H9 (cell line): ENCODE measurements at regions not wholly inside any gene's neighbourhood (a gene's known extent, or its start where the extent isn't known, plus 50 kb on each side); places are given as distances from the start of the nearest gene placed in this dataset.

Experiments used
- DNase-seq: peaks from one replicate; pipeline ENCODE4 v3.0.0-alpha.2; 2017
- H2AFZ ChIP-seq: one replicate; pipeline ENCODE4 v1.6.1; 2013; ENCODE audit warnings: mild to moderate bottlenecking, low read length, control low read depth, moderate library complexity
- H2AK5ac ChIP-seq: 2 replicates; pipeline ENCODE4 v1.6.1; 2013; ENCODE audit warnings: low read length, control low read depth, mixed read lengths; ENCODE audit not compliant: insufficient read length
- H2BK120ac ChIP-seq: one replicate; pipeline ENCODE4 v1.6.1; 2013; ENCODE audit warnings: low read depth, mild to moderate bottlenecking, low read length, control low read depth, inconsistent platforms; ENCODE audit not compliant: poor library complexity, severe bottlenecking
- H2BK12ac ChIP-seq: 2 replicates; pipeline ENCODE4 v1.6.1; 2013; ENCODE audit warnings: low read length, control low read depth, mixed read lengths, low read depth; ENCODE audit not compliant: insufficient read length
- H2BK15ac ChIP-seq: 2 replicates; pipeline ENCODE4 v1.6.1; 2013; ENCODE audit warnings: low read depth, low read length, control low read depth
- H2BK20ac ChIP-seq: one replicate; pipeline ENCODE4 v1.6.1; 2013; ENCODE audit warnings: low read depth, mild to moderate bottlenecking, low read length, control low read depth, inconsistent platforms; ENCODE audit not compliant: poor library complexity, severe bottlenecking
- H2BK5ac ChIP-seq: 2 replicates; pipeline ENCODE4 v1.6.1; 2013; ENCODE audit warnings: low read length, control low read depth, mixed read lengths; ENCODE audit not compliant: insufficient read length
- H3K14ac ChIP-seq: 2 replicates; pipeline ENCODE4 v1.6.1; 2013; ENCODE audit warnings: low read length, control low read depth; ENCODE audit not compliant: insufficient read depth
- H3K18ac ChIP-seq: 2 replicates; pipeline ENCODE4 v1.6.1; 2013; ENCODE audit warnings: low read depth, mild to moderate bottlenecking, mixed read lengths, low read length, control low read depth; ENCODE audit not compliant: insufficient read length
- H3K23ac ChIP-seq: 2 replicates; pipeline ENCODE4 v1.6.1; 2013; ENCODE audit warnings: low read length, control low read depth, mixed read lengths, low read depth; ENCODE audit not compliant: insufficient read length
- H3K23me2 ChIP-seq: 2 replicates; pipeline ENCODE4 v1.6.1; 2013; ENCODE audit warnings: low read depth, mild to moderate bottlenecking, mixed read lengths, low read length, control low read depth; ENCODE audit not compliant: insufficient read length, poor library complexity, severe bottlenecking
- H3K27ac ChIP-seq: 2 replicates; pipeline ENCODE4 v1.5.1; 2013; ENCODE audit warnings: low read length, control low read depth, mixed read lengths, low read depth; ENCODE audit not compliant: insufficient read length
- H3K27me3 ChIP-seq: 2 replicates; pipeline ENCODE4 v1.6.1; 2013; ENCODE audit warnings: low read length, control low read depth, inconsistent platforms; ENCODE audit not compliant: insufficient read depth
- H3K4ac ChIP-seq: 2 replicates; pipeline ENCODE4 v1.6.1; 2013; ENCODE audit warnings: low read depth, mild to moderate bottlenecking, control low read depth, inconsistent platforms, low read length, moderate library complexity
- H3K4me1 ChIP-seq: 2 replicates; pipeline ENCODE4 v1.6.1; 2013; ENCODE audit warnings: low read length, control low read depth, inconsistent platforms; ENCODE audit not compliant: insufficient read depth
- H3K4me2 ChIP-seq: 2 replicates; pipeline ENCODE4 v1.6.1; 2013; ENCODE audit warnings: low read length, control low read depth, mixed read lengths; ENCODE audit not compliant: insufficient read length, insufficient read depth
- H3K56ac ChIP-seq: 2 replicates; pipeline ENCODE4 v1.6.1; 2013; ENCODE audit warnings: low read depth, mild to moderate bottlenecking, mixed read lengths, low read length, control low read depth; ENCODE audit not compliant: insufficient read length
- H3K79me1 ChIP-seq: 2 replicates; pipeline ENCODE4 v1.6.1; 2013; ENCODE audit warnings: low read depth, mild to moderate bottlenecking, moderate library complexity, low read length, control low read depth, inconsistent platforms; ENCODE audit not compliant: insufficient read depth, poor library complexity, severe bottlenecking
- H3K79me2 ChIP-seq: 2 replicates; pipeline ENCODE4 v1.6.1; 2013; ENCODE audit warnings: low read length, control low read depth, inconsistent platforms; ENCODE audit not compliant: insufficient read depth
- H3K9ac ChIP-seq: 2 replicates; pipeline ENCODE4 v1.6.1; 2013; ENCODE audit warnings: low read length, control low read depth, mixed read lengths; ENCODE audit not compliant: insufficient read length; ENCODE audit errors: extremely low read depth
- H3K9me3 ChIP-seq: one replicate; pipeline ENCODE4 v1.6.1; 2013; ENCODE audit warnings: low read depth, low read length, inconsistent platforms; ENCODE audit not compliant: control insufficient read depth
- H3T11ph ChIP-seq: one replicate; pipeline ENCODE4 v1.6.1; 2013; ENCODE audit warnings: mild to moderate bottlenecking, low read length, control low read depth, inconsistent platforms
- H4K20me1 ChIP-seq: one replicate; pipeline ENCODE4 v1.6.1; 2013; ENCODE audit not compliant: control insufficient read depth, insufficient read length, insufficient read depth
- H4K5ac ChIP-seq: 2 replicates; pipeline ENCODE4 v1.6.1; 2013; ENCODE audit warnings: low read depth, mild to moderate bottlenecking, mixed read lengths, low read length, control low read depth; ENCODE audit not compliant: insufficient read length
- H4K8ac ChIP-seq: replicated peaks from 2 replicates; pipeline ENCODE4 v1.6.1; 2013; ENCODE audit warnings: low read length, control low read depth, mixed read lengths, low read depth; ENCODE audit not compliant: insufficient read length
- H4K91ac ChIP-seq: 2 replicates; pipeline ENCODE4 v1.6.1; 2013; ENCODE audit warnings: low read depth, mild to moderate bottlenecking, moderate library complexity, mixed read lengths, low read length, control low read depth; ENCODE audit not compliant: insufficient read length
- H3K27ac Mint-ChIP-seq, 3 experiments: 2 replicates in 2 of 3; 3 replicates in 1 of 3; pipeline ENCODE4 v1.8.0; 2020 to 2021; ENCODE audit warnings: mixed read lengths in 3 of 3, mild to moderate bottlenecking in 1 of 3, moderate library complexity in 1 of 3
- H3K27me3 Mint-ChIP-seq: 2 replicates; pipeline ENCODE4 v1.8.0; 2021; ENCODE audit warnings: low read depth, mild to moderate bottlenecking, moderate library complexity, mixed read lengths
- H3K36me3 Mint-ChIP-seq, 3 experiments: 2 replicates in 2 of 3; 3 replicates in 1 of 3; pipeline ENCODE4 v1.8.0; 2020 to 2021; ENCODE audit warnings: low read depth in 3 of 3, mixed read lengths in 3 of 3; ENCODE audit not compliant: insufficient read depth in 1 of 3
- H3K4me1 Mint-ChIP-seq, 2 experiments: 2 replicates each; pipeline ENCODE4 v1.8.0; 2020; ENCODE audit warnings: mixed read lengths in 2 of 2
- H3K4me3 Mint-ChIP-seq, 2 experiments: 2 replicates in 1 of 2; 3 replicates in 1 of 2; pipeline ENCODE4 v1.8.0; 2020 to 2021; ENCODE audit warnings: mild to moderate bottlenecking in 2 of 2, mixed read lengths in 2 of 2, moderate library complexity in 1 of 2
- H3K9me3 Mint-ChIP-seq, 2 experiments: 2 replicates in 1 of 2; 3 replicates in 1 of 2; pipeline ENCODE4 v1.8.0; 2020; ENCODE audit warnings: mild to moderate bottlenecking in 2 of 2, mixed read lengths in 2 of 2, moderate library complexity in 1 of 2
- CTCF ChIP-seq: fragments of 200-600 bp; sonication (generic); conservative IDR thresholded peaks from 3 replicates; pipeline ENCODE4 v1.8.0; 2021; ENCODE audit warnings: antibody characterized with exemption, mild to moderate bottlenecking
- WGBS: extraction: QIAGEN DNeasy Blood & Tissue Kit; methylation state at CpG from one replicate; pipeline ENCODE4 v1.1.7; 2013; ENCODE audit warnings: missing lambda C conversion rate, low lambda C conversion rate, mixed read lengths; ENCODE audit not compliant: insufficient read length; ENCODE audit errors: extremely low coverage; 5-methylcytosine and 5-hydroxymethylcytosine counted together

DNA sequence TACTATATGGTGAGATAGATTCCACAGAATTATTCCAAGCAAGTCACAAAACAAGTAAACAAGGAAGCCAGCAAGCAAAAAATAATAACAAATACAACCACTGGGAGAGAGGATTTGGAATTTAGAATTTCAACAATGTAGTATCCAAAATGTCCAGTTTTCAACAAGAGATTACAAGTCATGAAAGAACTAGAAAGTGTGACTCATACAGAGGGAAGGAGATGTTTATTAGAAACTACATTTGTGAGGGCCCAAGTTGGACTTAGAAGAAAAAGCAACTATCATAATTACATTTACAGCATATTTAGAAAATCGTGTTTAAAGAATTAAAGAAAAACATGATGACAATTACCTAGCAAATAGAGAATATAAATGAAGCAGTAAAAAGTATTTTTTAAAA, 494.6 kb upstream of the ID4 start:
- H4K8ac ChIP-seq: no peak overlapping the region
- H3K4me1 ChIP-seq: no peaks in the 10 kb centered on the region; the same call in 1 of the 2 replicates
- no peaks in the 10 kb centered on the region for H3K27me3 Mint-ChIP-seq
- no peak overlapping the region for H3K9ac ChIP-seq
- H3K23ac ChIP-seq: no peak overlapping the region
- no peak overlapping the region for H2BK12ac ChIP-seq
- no peak overlapping the region for H3K27ac ChIP-seq
- no peak overlapping the region for H3K18ac ChIP-seq
- no peak overlapping the region for H3K4ac ChIP-seq
- H3K27me3 ChIP-seq: no peaks in the 10 kb centered on the region
- no peak for DNase-seq
- H3T11ph ChIP-seq: no peak overlapping the region
- no peaks in the 10 kb centered on the region for H3K79me2 ChIP-seq
- H3K4me3 Mint-ChIP-seq: no peak overlapping the region
- no peak overlapping the region for H3K27ac Mint-ChIP-seq
- H2AK5ac ChIP-seq: no peak overlapping the region
- peaks cover 0 to 16% (median 5%) of the 10 kb centered on the region in 3 experiments; a peak in 4 of 7 replicates for H3K36me3 Mint-ChIP-seq
- TF ChIP-seq CTCF: no peak
- H3K9me3 ChIP-seq: no peaks in the 10 kb centered on the region
- no peak overlapping the region for H2BK5ac ChIP-seq
- H2AFZ ChIP-seq: no peak overlapping the region
- no peak overlapping the region for H4K91ac ChIP-seq
- no peak overlapping the region for H3K14ac ChIP-seq
- peaks cover 9 to 14% of the 10 kb centered on the region in 2 experiments; a peak in 3 of 5 replicates for H3K9me3 Mint-ChIP-seq
- H4K20me1 ChIP-seq: no peaks in the 10 kb centered on the region
- H4K5ac ChIP-seq: no peak overlapping the region
- no peak overlapping the region for H3K56ac ChIP-seq
- no peaks in the 10 kb centered on the region for H3K23me2 ChIP-seq
- H3K4me2 ChIP-seq: no peak overlapping the region
- no peak overlapping the region for H2BK120ac ChIP-seq
- H3K4me1 Mint-ChIP-seq: peaks cover 9 to 10% of the 10 kb centered on the region in 2 experiments
- H2BK15ac ChIP-seq: no peak overlapping the region
- H3K79me1 ChIP-seq: no peaks in the 10 kb centered on the region
- no CpG with 5 or more reads among the region's 1 CpG for WGBS
- no peak overlapping the region for H2BK20ac ChIP-seq
